GM18520 (cell line): ENCODE measurements at regions not wholly inside any gene's neighbourhood (a gene's known extent, or its start where the extent isn't known, plus 50 kb on each side); places are given as distances from the start of the nearest gene placed in this dataset.
A peak's percentile ranks its signal among the peaks of the same experiment; 100 is the strongest.

Source experiments
- ATAC-seq: cut with Tn5 transposase; IDR thresholded peaks from one replicate; pipeline ENCODE4 v1.9.1; 2021; ENCODE audit not compliant: unreplicated experiment

- ATAC-seq, result no peak
Measured at GRCh38 chr10:78426181-78426580, 392.5 kb downstream of the RPS24 start.

- ATAC-seq, result no peak
Measured at GRCh38 chr10:78427497-78428031, 393.9 kb downstream of the RPS24 start.

GRCh38 chr10:78428579-78428978 lies 394.9 kb downstream of the RPS24 start:
- no peak for ATAC-seq

- ATAC-seq, result no peak
Measured at GRCh38 chr10:78429984-78430383, 396.3 kb downstream of the RPS24 start.

GRCh38 chr10:78432583-78432982 lies 398.9 kb downstream of the RPS24 start:
- no peak for ATAC-seq

GRCh38 chr10:78433076-78433595 lies 399.5 kb downstream of the RPS24 start:
- no peak for ATAC-seq

- ATAC-seq, result no peak
Measured at GRCh38 chr10:78433766-78434535, 400.3 kb downstream of the RPS24 start.

GRCh38 chr10:78434886-78435285 lies 401.2 kb downstream of the RPS24 start:
- no peak for ATAC-seq

- no peak for ATAC-seq
Measured at GRCh38 chr10:78435484-78436221, 402.0 kb downstream of the RPS24 start.

- ATAC-seq, result no peak
Measured at GRCh38 chr10:78436222-78436573, 402.5 kb downstream of the RPS24 start.

GRCh38 chr10:78436706-78437406 lies 403.2 kb downstream of the RPS24 start:
- no peak for ATAC-seq

- ATAC-seq, result peak; percentile 44
Measured at GRCh38 chr10:78437407-78437768, 403.7 kb downstream of the RPS24 start.

GRCh38 chr10:78437998-78438906 lies 404.6 kb downstream of the RPS24 start:
- peak; percentile 54 for ATAC-seq

GRCh38 chr10:78438907-78439809 lies 405.5 kb downstream of the RPS24 start:
- ATAC-seq, result no peak

GRCh38 chr10:78441010-78441409 lies 407.3 kb downstream of the RPS24 start:
- ATAC-seq, result no peak

- ATAC-seq, result no peak
Measured at GRCh38 chr10:78441694-78442093, 408.0 kb downstream of the RPS24 start.

- no peak for ATAC-seq
Measured at GRCh38 chr10:78442836-78443550, 409.3 kb downstream of the RPS24 start.

- ATAC-seq, result no peak
Measured at GRCh38 chr10:78443900-78444571, 410.4 kb downstream of the RPS24 start.
